GM18520 (cell line): ENCODE measurements at regions not wholly inside any gene's neighbourhood (a gene's known extent, or its start where the extent isn't known, plus 50 kb on each side); places are given as distances from the start of the nearest gene placed in this dataset.

ENCODE experiments used
- ATAC-seq: cut with Tn5 transposase; IDR thresholded peaks from one replicate; pipeline ENCODE4 v1.9.1; 2021; ENCODE audit not compliant: unreplicated experiment

- ATAC-seq = no peak
Measured at GRCh38 chr1:106613068-106613467, 443.4 kb upstream of the PRMT6 start.

GRCh38 chr1:106613861-106614260 lies 442.6 kb upstream of the PRMT6 start:
- no peak for ATAC-seq

GRCh38 chr1:106615473-106615872 lies 441.0 kb upstream of the PRMT6 start:
- ATAC-seq = no peak

- ATAC-seq = no peak
Measured at GRCh38 chr1:106619080-106619826, 437.2 kb upstream of the PRMT6 start.

GRCh38 chr1:106619827-106620134 lies 436.7 kb upstream of the PRMT6 start:
- ATAC-seq = no peak

- ATAC-seq = no peak
Measured at GRCh38 chr1:106620521-106620954, 435.9 kb upstream of the PRMT6 start.

GRCh38 chr1:106621853-106622252 lies 434.6 kb upstream of the PRMT6 start:
- ATAC-seq = no peak

- no peak for ATAC-seq
Measured at GRCh38 chr1:106637566-106637965, 418.9 kb upstream of the PRMT6 start.

- ATAC-seq = no peak
Measured at GRCh38 chr1:106646261-106646784, 410.2 kb upstream of the PRMT6 start.

- ATAC-seq = no peak
Measured at GRCh38 chr1:106646816-106647215, 409.7 kb upstream of the PRMT6 start.

- no peak for ATAC-seq
Measured at GRCh38 chr1:106651028-106651762, 405.3 kb upstream of the PRMT6 start.

GRCh38 chr1:106659490-106660244 lies 396.8 kb upstream of the PRMT6 start:
- ATAC-seq = no peak

- ATAC-seq = no peak
Measured at GRCh38 chr1:106675558-106675957, 380.9 kb upstream of the PRMT6 start.

GRCh38 chr1:106676021-106676420 lies 380.5 kb upstream of the PRMT6 start:
- ATAC-seq = no peak

GRCh38 chr1:106677181-106677580 lies 379.3 kb upstream of the PRMT6 start:
- ATAC-seq = no peak

- ATAC-seq = no peak
Measured at GRCh38 chr1:106677721-106678120, 378.8 kb upstream of the PRMT6 start.

- ATAC-seq = no peak
Measured at GRCh38 chr1:106678279-106679050, 378.0 kb upstream of the PRMT6 start.

- ATAC-seq = no peak
Measured at GRCh38 chr1:106680216-106680615, 376.3 kb upstream of the PRMT6 start.

GRCh38 chr1:106680776-106681344 lies 375.6 kb upstream of the PRMT6 start:
- ATAC-seq = no peak

- no peak for ATAC-seq
Measured at GRCh38 chr1:106681939-106682522, 374.4 kb upstream of the PRMT6 start.
